ENCODE measurements at regions not wholly inside any gene's neighbourhood (a gene's known extent, or its start where the extent isn't known, plus 50 kb on each side); places are given as distances from the start of the nearest gene placed in this dataset.

DNA sequence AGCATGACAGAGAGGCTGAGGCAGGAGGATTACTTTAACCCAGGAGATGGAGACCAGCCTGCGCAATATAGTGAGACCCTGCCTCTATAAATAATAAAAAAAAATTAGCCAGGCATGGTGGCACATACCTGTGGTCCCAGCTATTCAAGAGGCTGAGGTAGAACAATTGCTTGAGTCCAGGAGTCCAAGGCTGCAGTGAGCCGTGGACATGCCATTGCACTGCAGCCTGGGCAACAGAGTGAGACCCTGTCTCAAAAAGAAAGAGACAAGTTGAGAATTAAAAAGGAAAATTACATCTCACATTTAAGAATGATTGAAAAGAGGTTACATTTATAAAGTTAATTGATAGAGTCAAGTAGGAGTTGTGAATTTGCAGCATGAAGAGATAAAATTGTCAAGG lies 91.4 kb upstream of the TMPO start:
- Histone ChIP-seq H3K9ac (ENCODE audit: low read length) (no peak overlapping the region), H3K9me3 (ENCODE audit: control insufficient read depth, insufficient read depth, low read depth, low read length) (no peaks in the 10 kb centered on the region), H3K4me3 (ENCODE audit: low read depth, low read length) (no peak overlapping the region), H3K4me1 (ENCODE audit: control insufficient read depth, insufficient read depth, low read length) (peaks cover 16% of the 10 kb centered on the region), H3K27me3 (ENCODE audit: control insufficient read depth, insufficient read depth, low read length) (no peaks in the 10 kb centered on the region), H3K36me3 (ENCODE audit: control insufficient read depth, insufficient read depth, low read length) (no peaks in the 10 kb centered on the region), H3K27ac (ENCODE audit: low read depth, low read length) (no peak overlapping the region)

DNA sequence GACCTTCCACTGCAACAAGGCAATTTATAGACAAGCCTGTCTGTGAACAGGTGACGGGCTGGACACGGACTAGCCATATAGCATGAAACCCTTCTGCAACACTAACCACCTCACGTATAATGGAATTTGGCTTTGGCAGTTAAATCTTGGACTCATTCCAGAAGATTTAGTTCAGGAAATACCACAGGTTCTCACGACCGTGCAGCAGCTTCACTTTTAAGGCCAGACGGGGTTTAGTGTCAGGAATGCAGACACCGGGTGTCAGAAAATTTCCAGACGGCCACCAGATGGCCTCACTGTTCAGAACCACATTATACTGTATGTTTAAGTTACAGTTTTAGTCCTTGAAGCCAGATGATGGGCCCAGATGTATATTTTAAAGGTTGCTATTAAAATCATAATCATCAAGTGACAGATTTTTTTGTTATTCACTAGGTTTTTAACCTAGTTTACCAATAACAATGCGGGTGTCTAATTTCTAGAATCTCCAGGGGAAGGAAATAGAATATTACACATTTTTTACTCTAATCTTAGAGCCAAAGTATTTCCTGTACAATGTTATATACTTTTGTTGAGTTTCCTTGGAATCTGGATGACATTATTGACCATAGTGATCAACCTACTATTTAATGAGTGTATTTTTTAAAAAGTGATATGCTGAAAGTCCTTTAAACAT lies 90.5 kb upstream of the TMPO start:
- H3K4me3 ChIP-seq (ENCODE audit: low read depth, low read length): no peak overlapping the region
- H3K36me3 ChIP-seq (ENCODE audit: control insufficient read depth, insufficient read depth, low read length): no peaks in the 10 kb centered on the region
- H3K9me3 ChIP-seq (ENCODE audit: control insufficient read depth, insufficient read depth, low read depth, low read length): no peaks in the 10 kb centered on the region
- no peak overlapping the region for H3K9ac ChIP-seq (ENCODE audit: low read length)
- no peak overlapping the region for H3K27ac ChIP-seq (ENCODE audit: low read depth, low read length)
- H3K4me1 ChIP-seq (ENCODE audit: control insufficient read depth, insufficient read depth, low read length): peaks cover 7% of the 10 kb centered on the region
- no peaks in the 10 kb centered on the region for H3K27me3 ChIP-seq (ENCODE audit: control insufficient read depth, insufficient read depth, low read length)

DNA sequence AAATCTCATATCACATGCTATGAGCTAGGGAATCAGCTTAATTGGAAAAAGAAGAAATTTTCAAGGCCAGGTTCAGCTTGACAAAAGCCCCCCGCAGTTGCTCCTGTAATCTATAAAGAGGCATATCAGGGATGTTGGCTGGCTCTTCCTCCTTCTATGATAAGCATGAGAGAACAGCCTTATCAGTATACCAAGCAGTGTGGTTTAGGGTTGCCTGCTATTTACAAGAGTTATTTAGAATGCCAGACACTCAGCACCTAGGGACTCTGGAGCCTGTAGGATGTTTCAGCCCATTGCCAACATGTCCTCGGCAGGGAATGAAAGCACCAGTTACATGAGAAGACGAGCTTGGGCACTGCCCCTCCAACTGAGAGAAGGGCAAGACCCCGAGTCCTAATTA lies 89.5 kb upstream of the TMPO start:
- Histone ChIP-seq H3K4me1 (ENCODE audit: control insufficient read depth, insufficient read depth, low read length) (peaks cover 3% of the 10 kb centered on the region; the same call in 1 of the 2 replicates), H3K9me3 (ENCODE audit: control insufficient read depth, insufficient read depth, low read depth, low read length) (no peaks in the 10 kb centered on the region), H3K27ac (ENCODE audit: low read depth, low read length) (no peak overlapping the region), H3K27me3 (ENCODE audit: control insufficient read depth, insufficient read depth, low read length) (no peaks in the 10 kb centered on the region), H3K9ac (ENCODE audit: low read length) (no peak overlapping the region), H3K36me3 (ENCODE audit: control insufficient read depth, insufficient read depth, low read length) (no peaks in the 10 kb centered on the region), H3K4me3 (ENCODE audit: low read depth, low read length) (no peak overlapping the region)

DNA sequence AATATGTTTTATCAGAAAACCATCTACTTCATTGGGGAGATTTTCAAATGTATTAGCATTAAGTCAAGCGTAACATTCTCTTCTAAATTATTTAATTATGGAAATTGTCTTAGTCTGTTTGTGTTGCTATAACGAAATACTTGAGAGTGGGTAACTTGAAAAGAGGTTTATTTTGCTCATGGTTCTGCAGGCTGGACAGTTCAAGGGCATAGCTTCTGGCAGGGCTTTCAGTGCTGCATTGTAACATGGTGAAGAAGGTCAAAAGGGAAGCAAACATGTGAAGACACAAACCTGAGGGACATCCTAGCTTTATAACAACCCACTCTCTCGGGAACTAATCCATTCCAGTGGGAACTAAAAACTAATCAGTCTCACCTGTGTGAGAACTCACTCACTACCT lies 84.3 kb upstream of the TMPO start:
- peaks cover 12% of the 10 kb centered on the region; the same call in 1 of the 2 replicates for H3K9me3 ChIP-seq (ENCODE audit: control insufficient read depth, insufficient read depth, low read depth, low read length)
- no peak overlapping the region for H3K4me3 ChIP-seq (ENCODE audit: low read depth, low read length)
- no peaks in the 10 kb centered on the region for H3K4me1 ChIP-seq (ENCODE audit: control insufficient read depth, insufficient read depth, low read length)
- H3K36me3 ChIP-seq (ENCODE audit: control insufficient read depth, insufficient read depth, low read length): no peaks in the 10 kb centered on the region
- no peaks in the 10 kb centered on the region for H3K27me3 ChIP-seq (ENCODE audit: control insufficient read depth, insufficient read depth, low read length)
- no peak overlapping the region for H3K9ac ChIP-seq (ENCODE audit: low read length)
- no peak overlapping the region for H3K27ac ChIP-seq (ENCODE audit: low read depth, low read length)

DNA sequence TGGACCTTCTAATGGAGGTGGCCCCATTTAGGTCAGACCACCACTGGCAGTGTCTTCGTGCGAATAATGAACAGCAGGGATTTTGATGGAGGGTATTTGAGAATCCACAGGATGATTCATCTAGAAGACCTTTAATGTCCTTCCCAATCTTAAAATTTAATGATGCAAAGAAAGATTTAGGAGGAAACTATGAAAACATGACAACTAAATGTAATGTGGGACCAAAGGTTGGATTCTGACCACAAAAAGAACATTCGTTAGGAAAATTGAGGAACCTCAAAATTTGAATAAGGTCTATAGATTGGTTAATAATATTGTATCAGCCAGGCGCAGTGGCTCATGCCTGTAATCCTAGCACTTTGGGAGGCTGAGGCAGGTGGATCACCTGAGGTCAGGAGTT lies 78.2 kb upstream of the TMPO start:
- peaks cover 11% of the 10 kb centered on the region; the same call in 1 of the 2 replicates for H3K4me1 ChIP-seq (ENCODE audit: control insufficient read depth, insufficient read depth, low read length)
- no peaks in the 10 kb centered on the region for H3K36me3 ChIP-seq (ENCODE audit: control insufficient read depth, insufficient read depth, low read length)
- no peak overlapping the region for H3K27ac ChIP-seq (ENCODE audit: low read depth, low read length)
- H3K9me3 ChIP-seq (ENCODE audit: control insufficient read depth, insufficient read depth, low read depth, low read length): peaks cover 6% of the 10 kb centered on the region; the same call in 1 of the 2 replicates
- no peaks in the 10 kb centered on the region for H3K27me3 ChIP-seq (ENCODE audit: control insufficient read depth, insufficient read depth, low read length)
- H3K4me3 ChIP-seq (ENCODE audit: low read depth, low read length): no peak overlapping the region
- H3K9ac ChIP-seq (ENCODE audit: low read length): no peak overlapping the region

DNA sequence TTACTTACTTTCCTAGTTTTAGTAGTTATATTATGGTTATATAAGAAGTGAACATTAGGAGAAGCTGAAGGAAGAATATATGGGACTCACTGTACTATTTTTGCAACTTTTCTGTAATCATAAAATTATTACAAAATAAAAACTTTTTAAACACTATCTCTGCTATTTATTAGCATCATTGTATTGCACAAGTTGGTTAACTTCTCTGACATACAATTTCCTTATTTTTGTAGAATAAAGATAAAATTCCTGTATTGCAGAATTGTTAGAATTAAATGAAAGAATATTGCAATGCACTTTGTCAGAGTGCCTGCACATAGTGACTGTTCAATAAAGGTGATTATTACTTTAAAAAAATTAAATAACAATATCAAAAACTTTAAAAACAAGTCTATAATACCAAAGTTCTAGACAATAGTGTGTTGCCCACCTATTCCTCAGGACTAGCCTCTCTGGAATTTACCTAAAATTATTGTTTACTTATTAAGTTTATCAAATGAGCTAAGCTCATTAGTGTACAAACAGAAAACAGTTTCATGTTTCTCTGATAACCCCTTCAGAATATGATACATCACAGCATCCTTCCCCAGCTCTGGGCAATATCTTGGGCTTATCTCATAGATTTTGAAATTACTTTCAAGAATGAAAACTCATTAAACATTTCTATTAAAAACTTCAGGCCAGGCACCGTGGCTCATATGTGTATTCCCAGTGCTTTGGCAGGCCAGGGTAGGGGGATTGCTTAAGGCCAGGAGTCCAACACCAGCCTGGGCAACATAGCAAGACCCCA lies 77.4 kb upstream of the TMPO start:
- no peak overlapping the region for H3K4me3 ChIP-seq (ENCODE audit: low read depth, low read length)
- no peak overlapping the region for H3K9ac ChIP-seq (ENCODE audit: low read length)
- H3K4me1 ChIP-seq (ENCODE audit: control insufficient read depth, insufficient read depth, low read length): peaks cover 11% of the 10 kb centered on the region; the same call in 1 of the 2 replicates
- H3K27me3 ChIP-seq (ENCODE audit: control insufficient read depth, insufficient read depth, low read length): no peaks in the 10 kb centered on the region
- no peak overlapping the region for H3K27ac ChIP-seq (ENCODE audit: low read depth, low read length)
- peaks cover 6% of the 10 kb centered on the region; the same call in 1 of the 2 replicates for H3K9me3 ChIP-seq (ENCODE audit: control insufficient read depth, insufficient read depth, low read depth, low read length)
- no peaks in the 10 kb centered on the region for H3K36me3 ChIP-seq (ENCODE audit: control insufficient read depth, insufficient read depth, low read length)

DNA sequence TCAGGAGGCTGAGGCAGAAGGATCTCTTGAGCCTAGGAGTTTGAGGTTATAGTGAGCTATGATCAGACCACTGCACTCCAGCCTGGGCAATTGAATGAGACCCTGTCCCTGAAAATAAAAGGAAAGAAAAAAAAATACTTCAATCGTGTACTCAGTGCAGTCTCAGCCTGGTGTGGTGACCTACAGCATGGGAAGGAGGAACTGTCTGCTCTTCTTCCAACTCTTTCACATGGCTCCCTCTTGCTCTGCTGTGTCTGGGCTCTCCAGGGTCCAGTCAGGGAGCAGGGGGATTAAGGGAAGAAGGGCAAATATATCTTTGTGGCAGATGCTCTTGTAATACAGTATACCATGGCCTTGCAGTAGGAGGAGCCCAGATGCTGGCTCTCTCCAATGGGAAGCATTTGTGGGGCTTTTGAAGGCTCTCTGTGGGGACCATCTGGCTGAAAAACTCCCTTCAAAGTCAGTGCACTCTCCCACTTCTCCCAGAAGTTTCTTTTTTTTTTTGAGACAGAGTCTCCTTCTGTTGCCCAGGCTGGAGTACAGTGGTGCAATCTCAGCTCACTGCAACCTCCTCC lies 76.6 kb upstream of the TMPO start:
- Histone ChIP-seq H3K27me3 (ENCODE audit: control insufficient read depth, insufficient read depth, low read length) (no peaks in the 10 kb centered on the region), H3K9me3 (ENCODE audit: control insufficient read depth, insufficient read depth, low read depth, low read length) (peaks cover 6% of the 10 kb centered on the region; the same call in 1 of the 2 replicates), H3K4me1 (ENCODE audit: control insufficient read depth, insufficient read depth, low read length) (peaks cover 11% of the 10 kb centered on the region; the same call in 1 of the 2 replicates), H3K27ac (ENCODE audit: low read depth, low read length) (no peak overlapping the region), H3K9ac (ENCODE audit: low read length) (no peak overlapping the region), H3K36me3 (ENCODE audit: control insufficient read depth, insufficient read depth, low read length) (no peaks in the 10 kb centered on the region), H3K4me3 (ENCODE audit: low read depth, low read length) (no peak overlapping the region)

DNA sequence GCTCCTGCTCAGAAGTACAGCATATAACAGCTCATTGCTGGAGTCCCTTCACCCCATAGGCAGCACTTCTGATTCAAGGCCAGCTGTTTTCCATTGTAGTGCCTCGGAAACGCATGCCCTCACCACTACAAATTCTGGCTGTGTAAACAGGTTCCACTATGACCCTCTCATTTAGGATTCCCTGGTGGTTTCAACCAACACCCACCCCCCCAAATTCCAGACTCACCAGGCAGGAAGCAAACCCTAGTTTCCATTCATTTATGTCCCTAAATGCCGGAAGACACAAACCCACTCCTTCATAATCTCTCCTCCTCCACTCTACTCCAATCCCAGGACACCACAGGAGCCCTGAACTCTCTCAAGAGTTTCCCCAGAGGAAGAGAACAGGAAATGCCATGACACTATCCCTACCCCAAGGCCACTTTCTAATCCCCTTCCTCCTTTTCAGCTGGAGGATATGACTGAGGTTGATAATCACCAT lies 75.9 kb upstream of the TMPO start:
- peaks cover 11% of the 10 kb centered on the region; the same call in 1 of the 2 replicates for H3K4me1 ChIP-seq (ENCODE audit: control insufficient read depth, insufficient read depth, low read length)
- no peak overlapping the region for H3K27ac ChIP-seq (ENCODE audit: low read depth, low read length)
- no peaks in the 10 kb centered on the region for H3K36me3 ChIP-seq (ENCODE audit: control insufficient read depth, insufficient read depth, low read length)
- H3K9ac ChIP-seq (ENCODE audit: low read length): no peak overlapping the region
- H3K27me3 ChIP-seq (ENCODE audit: control insufficient read depth, insufficient read depth, low read length): no peaks in the 10 kb centered on the region
- no peak overlapping the region for H3K4me3 ChIP-seq (ENCODE audit: low read depth, low read length)
- H3K9me3 ChIP-seq (ENCODE audit: control insufficient read depth, insufficient read depth, low read depth, low read length): peaks cover 6% of the 10 kb centered on the region; the same call in 1 of the 2 replicates

DNA sequence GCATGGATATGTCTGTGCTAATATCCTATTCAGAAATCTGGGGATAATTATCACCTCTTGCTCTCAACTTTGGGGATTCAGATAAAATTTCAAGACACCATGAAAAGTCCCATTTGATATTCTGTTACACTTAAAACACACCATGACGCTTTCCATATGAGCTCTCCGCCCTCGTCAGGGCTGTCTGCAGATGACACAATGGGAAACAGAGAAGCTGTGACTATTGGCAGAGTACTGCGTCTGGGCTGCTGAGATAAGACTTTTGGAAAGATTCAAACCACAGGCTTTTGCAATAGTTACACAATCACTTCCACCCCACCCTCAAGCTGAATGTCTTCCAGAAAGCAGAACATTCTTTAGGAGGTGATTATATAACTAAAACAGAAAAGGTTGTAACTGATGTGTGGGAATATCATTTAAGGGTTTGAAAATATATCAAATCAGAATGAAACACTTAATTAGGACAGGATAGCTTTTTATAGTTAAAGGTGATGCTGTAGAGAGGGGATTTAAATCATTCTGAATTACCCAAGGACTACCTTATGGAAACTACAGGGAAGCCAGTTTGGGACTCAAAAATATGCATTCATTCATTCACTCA lies 75.3 kb upstream of the TMPO start:
- H3K9me3 ChIP-seq (ENCODE audit: control insufficient read depth, insufficient read depth, low read depth, low read length): peaks cover 3% of the 10 kb centered on the region; the same call in 1 of the 2 replicates
- H3K27me3 ChIP-seq (ENCODE audit: control insufficient read depth, insufficient read depth, low read length): no peaks in the 10 kb centered on the region
- no peak overlapping the region for H3K4me3 ChIP-seq (ENCODE audit: low read depth, low read length)
- H3K9ac ChIP-seq (ENCODE audit: low read length): no peak overlapping the region
- H3K4me1 ChIP-seq (ENCODE audit: control insufficient read depth, insufficient read depth, low read length): peaks cover 11% of the 10 kb centered on the region; the same call in 1 of the 2 replicates
- H3K27ac ChIP-seq (ENCODE audit: low read depth, low read length): no peak overlapping the region
- H3K36me3 ChIP-seq (ENCODE audit: control insufficient read depth, insufficient read depth, low read length): no peaks in the 10 kb centered on the region

DNA sequence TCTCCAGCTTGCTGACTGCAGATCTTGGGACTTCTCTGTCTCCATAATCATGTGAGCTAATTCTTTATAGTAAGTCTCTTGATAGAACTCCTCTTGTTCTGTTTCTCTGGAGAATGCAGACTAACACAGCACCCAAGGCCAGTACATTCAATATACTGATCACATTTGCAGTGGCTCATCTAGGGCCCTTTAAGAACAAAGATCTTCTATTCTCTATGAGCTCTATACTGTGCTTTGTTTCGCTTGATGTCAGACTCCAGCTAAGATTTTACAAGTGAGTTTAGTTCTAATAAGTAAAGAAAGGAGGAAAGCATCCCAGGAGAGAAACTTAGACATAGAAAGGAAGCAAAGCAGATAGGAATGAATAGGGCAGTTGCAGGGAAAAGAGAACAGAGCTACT lies 69.3 kb upstream of the TMPO start:
- Histone ChIP-seq H3K27ac (ENCODE audit: low read depth, low read length) (no peak overlapping the region), H3K4me3 (ENCODE audit: low read depth, low read length) (no peak overlapping the region), H3K9ac (ENCODE audit: low read length) (no peak overlapping the region)

More for the DNA sequence above, 69.3 kb upstream of the TMPO start:
- Histone ChIP-seq H3K9me3 (ENCODE audit: control insufficient read depth, insufficient read depth, low read depth, low read length) (no peaks in the 10 kb centered on the region), H3K27me3 (ENCODE audit: control insufficient read depth, insufficient read depth, low read length) (no peaks in the 10 kb centered on the region), H3K4me1 (ENCODE audit: control insufficient read depth, insufficient read depth, low read length) (no peaks in the 10 kb centered on the region), H3K36me3 (ENCODE audit: control insufficient read depth, insufficient read depth, low read length) (no peaks in the 10 kb centered on the region)
